MM.1S (cell line): ENCODE measurements at regions not wholly inside any gene's neighbourhood (a gene's known extent, or its start where the extent isn't known, plus 50 kb on each side); places are given as distances from the start of the nearest gene placed in this dataset.

Experiments used
- DNase-seq: peaks from one replicate; pipeline ENCODE4 v3.0.0-alpha.2; 2015
- H2AFZ ChIP-seq: fragments of 300-600 bp; sonication (generic); 2 replicates; pipeline ENCODE4 v1.6.0; 2016; ENCODE audit warnings: antibody characterized with exemption, low read length
- H3F3A ChIP-seq: fragments of 300-600 bp; sonication (generic); 2 replicates; pipeline ENCODE4 v1.6.1; 2016; ENCODE audit warnings: mild to moderate bottlenecking, antibody characterized with exemption, low read length, moderate library complexity, mixed read lengths; ENCODE audit not compliant: insufficient read depth
- H3K27ac ChIP-seq: fragments of 300-600 bp; sonication (generic); 2 replicates; pipeline ENCODE4 v1.5.1; 2016; ENCODE audit warnings: mild to moderate bottlenecking, low read length
- H3K27me3 ChIP-seq: fragments of 300-600 bp; sonication (generic); replicated peaks from 2 replicates; pipeline ENCODE4 v1.6.0; 2016; ENCODE audit warnings: low read length; ENCODE audit not compliant: insufficient read depth
- H3K36me3 ChIP-seq: fragments of 300-600 bp; sonication (generic); replicated peaks from 2 replicates; pipeline ENCODE4 v1.6.1; 2016; ENCODE audit warnings: mild to moderate bottlenecking, low read length, mixed read lengths; ENCODE audit not compliant: insufficient read depth
- H3K4me1 ChIP-seq: fragments of 300-600 bp; sonication (generic); 2 replicates; pipeline ENCODE4 v1.6.1; 2016; ENCODE audit warnings: low read length, mixed read lengths
- H3K4me2 ChIP-seq: fragments of 300-600 bp; sonication (generic); 2 replicates; pipeline ENCODE4 v1.6.0; 2016; ENCODE audit warnings: low read depth, low read length
- H3K4me3 ChIP-seq: fragments of 300-600 bp; sonication (generic); 2 replicates; pipeline ENCODE4 v1.5.1; 2016; ENCODE audit warnings: low read length, mixed read lengths
- H3K79me2 ChIP-seq: fragments of 300-600 bp; sonication (generic); 2 replicates; pipeline ENCODE4 v1.6.1; 2016; ENCODE audit warnings: mixed run types, low read length, mixed read lengths
- H3K9ac ChIP-seq: fragments of 300-600 bp; sonication (generic); 2 replicates; pipeline ENCODE4 v1.6.1; 2016; ENCODE audit warnings: low read length, mixed read lengths
- H3K9me2 ChIP-seq: fragments of 300-600 bp; sonication (generic); replicated peaks from 2 replicates; pipeline ENCODE4 v1.6.1; 2016; ENCODE audit warnings: mild to moderate bottlenecking, low read length, mixed read lengths; ENCODE audit not compliant: insufficient read depth
- H3K9me3 ChIP-seq: fragments of 300-600 bp; sonication (generic); replicated peaks from 2 replicates; pipeline ENCODE4 v1.6.1; 2016; ENCODE audit warnings: mild to moderate bottlenecking, low read length, mixed read lengths; ENCODE audit not compliant: insufficient read depth
- H4K20me1 ChIP-seq: fragments of 300-600 bp; sonication (generic); 2 replicates; pipeline ENCODE4 v1.6.1; 2016; ENCODE audit warnings: mild to moderate bottlenecking, low read length, moderate library complexity, mixed read lengths; ENCODE audit not compliant: insufficient read depth
- EZH2 ChIP-seq: fragments of 300-600 bp; sonication (generic); optimal IDR thresholded peaks from 2 replicates; pipeline ENCODE3; 2017; ENCODE audit warnings: low read depth, mild to moderate bottlenecking, antibody characterized with exemption, low read length, mixed read lengths
- EZH2phosphoT487 ChIP-seq: fragments of 300-600 bp; sonication (generic); IDR thresholded peaks from 2 replicates; pipeline ENCODE4 v1.6.1; 2018; ENCODE audit warnings: antibody characterized with exemption, low read length
- TF ChIP-seq, protein P1 (sequence below): fragments of 300-600 bp; sonication (generic); IDR thresholded peaks from 2 replicates; pipeline ENCODE4 v1.5.1; 2016; ENCODE audit warnings: antibody characterized with exemption, low read length, mixed read lengths

DNA sequence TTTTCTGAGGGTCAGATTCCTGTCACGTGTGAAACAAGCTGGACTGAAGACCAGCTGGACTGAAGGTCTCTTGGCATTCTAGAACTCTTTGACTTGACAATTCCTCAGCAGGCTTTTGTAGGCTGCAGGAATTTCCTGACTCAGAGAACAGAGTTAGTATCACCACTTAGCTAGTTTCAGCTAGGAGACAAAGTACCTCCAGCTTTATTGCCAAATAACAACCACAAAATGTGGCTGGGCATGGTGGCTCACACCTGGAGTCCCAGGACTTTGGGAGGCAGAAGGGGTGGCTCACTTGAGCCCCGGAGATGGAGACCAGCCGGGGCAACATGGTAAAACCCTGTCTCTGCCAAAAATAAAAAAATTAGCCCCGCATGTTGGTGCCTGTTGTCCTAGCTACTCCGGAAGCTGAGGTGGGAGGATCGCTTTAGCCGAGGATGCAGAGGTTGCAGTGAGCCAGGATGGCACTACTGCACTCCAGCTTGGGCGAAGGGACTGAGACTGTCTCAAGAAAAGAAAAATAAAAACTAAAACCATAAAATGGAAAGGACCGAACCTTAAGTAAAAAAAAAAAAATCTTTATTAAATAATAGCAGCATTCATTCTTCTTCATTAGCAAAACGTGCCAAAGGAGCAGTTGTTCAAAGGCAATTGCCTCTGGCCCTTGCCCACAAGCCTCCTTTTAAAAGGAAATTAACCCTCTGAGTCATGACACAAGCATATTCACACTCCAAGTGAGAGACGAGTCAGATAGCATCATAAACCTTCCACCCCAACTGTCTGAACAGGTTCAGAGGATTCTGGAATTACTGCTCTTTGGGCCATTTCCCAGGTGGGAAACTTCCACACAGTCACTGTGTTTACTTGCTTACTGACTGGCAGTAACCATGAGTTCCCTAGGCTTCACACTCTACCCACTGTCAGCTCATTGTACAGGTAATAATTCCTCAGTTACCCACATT, 88.9 kb downstream of the MYL12B start:
- Histone ChIP-seq H3K4me3 (no peak overlapping the region), H3K36me3 (no peaks in the 10 kb centered on the region), H3K9ac (no peak overlapping the region)

DNA sequence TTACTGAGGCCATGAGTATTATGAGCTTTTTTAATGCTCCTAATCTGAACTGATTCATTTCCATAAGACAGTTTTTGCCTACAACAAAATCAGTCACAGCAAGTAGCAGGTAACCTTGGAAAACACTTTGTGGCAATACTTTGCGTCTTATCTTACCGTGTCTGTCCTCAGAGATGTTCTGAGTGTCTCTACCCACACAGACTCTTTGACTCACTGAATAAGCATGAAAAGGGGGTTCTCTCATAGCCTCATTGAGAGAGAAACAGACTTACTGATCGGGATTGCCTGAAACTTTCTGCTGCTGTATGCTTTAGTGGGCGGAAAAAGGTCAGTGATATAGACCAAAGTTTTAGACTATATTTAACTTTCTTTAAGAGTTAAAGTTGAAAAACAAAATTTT, 92.6 kb downstream of the MYL12B start:
- Histone ChIP-seq H3K4me2 (no peak overlapping the region), H3K27me3 (no peaks in the 10 kb centered on the region), H3K36me3 (no peaks in the 10 kb centered on the region), H3K9me3 (no peaks in the 10 kb centered on the region), H3F3A (no peaks in the 10 kb centered on the region), H3K79me2 (no peaks in the 10 kb centered on the region), H3K9ac (no peak overlapping the region), H3K4me1 (no peaks in the 10 kb centered on the region), H3K27ac (no peak overlapping the region), H4K20me1 (no peaks in the 10 kb centered on the region), H2AFZ (no peak overlapping the region), H3K4me3 (no peak overlapping the region), H3K9me2 (no peaks in the 10 kb centered on the region)
- DNase-seq = no peak
- TF ChIP-seq EZH2phosphoT487 = no peak
- TF ChIP-seq, protein P1, sequence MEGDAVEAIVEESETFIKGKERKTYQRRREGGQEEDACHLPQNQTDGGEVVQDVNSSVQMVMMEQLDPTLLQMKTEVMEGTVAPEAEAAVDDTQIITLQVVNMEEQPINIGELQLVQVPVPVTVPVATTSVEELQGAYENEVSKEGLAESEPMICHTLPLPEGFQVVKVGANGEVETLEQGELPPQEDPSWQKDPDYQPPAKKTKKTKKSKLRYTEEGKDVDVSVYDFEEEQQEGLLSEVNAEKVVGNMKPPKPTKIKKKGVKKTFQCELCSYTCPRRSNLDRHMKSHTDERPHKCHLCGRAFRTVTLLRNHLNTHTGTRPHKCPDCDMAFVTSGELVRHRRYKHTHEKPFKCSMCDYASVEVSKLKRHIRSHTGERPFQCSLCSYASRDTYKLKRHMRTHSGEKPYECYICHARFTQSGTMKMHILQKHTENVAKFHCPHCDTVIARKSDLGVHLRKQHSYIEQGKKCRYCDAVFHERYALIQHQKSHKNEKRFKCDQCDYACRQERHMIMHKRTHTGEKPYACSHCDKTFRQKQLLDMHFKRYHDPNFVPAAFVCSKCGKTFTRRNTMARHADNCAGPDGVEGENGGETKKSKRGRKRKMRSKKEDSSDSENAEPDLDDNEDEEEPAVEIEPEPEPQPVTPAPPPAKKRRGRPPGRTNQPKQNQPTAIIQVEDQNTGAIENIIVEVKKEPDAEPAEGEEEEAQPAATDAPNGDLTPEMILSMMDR = no peak
- TF ChIP-seq EZH2 = no peak

More for the DNA sequence above, 88.9 kb downstream of the MYL12B start:
- DNase-seq = no peak
- Histone ChIP-seq H4K20me1 (no peaks in the 10 kb centered on the region), H3K27ac (no peak overlapping the region), H3K79me2 (no peaks in the 10 kb centered on the region), H3K9me3 (no peaks in the 10 kb centered on the region), H3K27me3 (no peaks in the 10 kb centered on the region), H3K4me2 (no peak overlapping the region), H2AFZ (no peak overlapping the region), H3K9me2 (no peaks in the 10 kb centered on the region), H3F3A (no peaks in the 10 kb centered on the region), H3K4me1 (no peaks in the 10 kb centered on the region)
- TF ChIP-seq, protein P1 = no peak
- no peak for TF ChIP-seq EZH2phosphoT487
- TF ChIP-seq EZH2 = no peak

DNA sequence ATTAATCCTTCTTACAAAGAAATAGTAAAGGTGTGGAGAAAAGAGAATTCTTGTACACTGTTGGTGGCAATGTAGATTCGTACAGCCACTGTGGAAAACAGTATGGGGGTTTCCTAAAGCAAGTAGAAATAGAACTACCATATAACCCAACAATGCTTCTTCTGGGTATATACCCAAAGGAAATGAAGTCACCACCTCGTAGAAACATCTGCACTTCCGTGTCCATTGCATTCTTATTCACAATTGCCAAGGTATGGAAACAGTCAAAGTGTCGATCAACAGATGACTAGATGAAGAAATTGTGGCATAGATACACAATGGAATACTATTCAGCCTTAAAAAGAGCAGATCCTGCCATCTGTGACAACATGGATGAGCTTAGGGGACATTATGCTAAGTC, 93.4 kb upstream of the TGIF1 start:
- Histone ChIP-seq H3K4me3 (no peak overlapping the region), H3K36me3 (no peaks in the 10 kb centered on the region), H3K4me1 (no peaks in the 10 kb centered on the region), H3K9ac (no peak overlapping the region), H3K79me2 (no peaks in the 10 kb centered on the region), H3K9me3 (no peaks in the 10 kb centered on the region), H3K27me3 (no peaks in the 10 kb centered on the region), H3K4me2 (no peak overlapping the region), H3F3A (no peaks in the 10 kb centered on the region), H3K9me2 (no peaks in the 10 kb centered on the region), H3K27ac (no peak overlapping the region), H4K20me1 (no peaks in the 10 kb centered on the region), H2AFZ (no peak overlapping the region)
- DNase-seq = no peak
- TF ChIP-seq, protein P1 = no peak
